PC-3 (cell line): ENCODE measurements at regions not wholly inside any gene's neighbourhood (a gene's known extent, or its start where the extent isn't known, plus 50 kb on each side); places are given as distances from the start of the nearest gene placed in this dataset.

ENCODE experiments used
- CTCF ChIP-seq: fragments of 300-600 bp; sonication (generic); conservative IDR thresholded peaks from 2 replicates; pipeline ENCODE4 v1.5.1; 2017; ENCODE audit warnings: antibody characterized with exemption, low read depth, mild to moderate bottlenecking, low read length
- EZH2 ChIP-seq: fragments of 300-600 bp; sonication (generic); IDR thresholded peaks from one replicate; pipeline ENCODE4 v1.6.1; 2017; ENCODE audit warnings: antibody characterized with exemption, mild to moderate bottlenecking, low read length; ENCODE audit not compliant: unreplicated experiment
- EZH2phosphoT487 ChIP-seq: fragments of 300-600 bp; sonication (generic); IDR thresholded peaks from 2 replicates; pipeline ENCODE4 v1.6.1; 2018; ENCODE audit warnings: mild to moderate bottlenecking, antibody characterized with exemption, low read length, borderline replicate concordance

- no peak for TF ChIP-seq CTCF
- no peak for TF ChIP-seq EZH2phosphoT487
- TF ChIP-seq EZH2: no peak
These were observed 207.4 kb upstream of the RFC3 start for GRCh38 chr13:33610438-33611120.
